GM12873 (cell line): ENCODE measurements at regions not wholly inside any gene's neighbourhood (a gene's known extent, or its start where the extent isn't known, plus 50 kb on each side); places are given as distances from the start of the nearest gene placed in this dataset.

Source experiments
- TF ChIP-seq, protein P1 (sequence below): IDR thresholded peaks from 2 replicates; pipeline ENCODE4 v1.5.1; 2012; ENCODE audit warnings: low read depth, mild to moderate bottlenecking, moderate library complexity, low read length, control low read depth; ENCODE audit not compliant: insufficient read depth; ENCODE audit errors: missing control alignments

DNA sequence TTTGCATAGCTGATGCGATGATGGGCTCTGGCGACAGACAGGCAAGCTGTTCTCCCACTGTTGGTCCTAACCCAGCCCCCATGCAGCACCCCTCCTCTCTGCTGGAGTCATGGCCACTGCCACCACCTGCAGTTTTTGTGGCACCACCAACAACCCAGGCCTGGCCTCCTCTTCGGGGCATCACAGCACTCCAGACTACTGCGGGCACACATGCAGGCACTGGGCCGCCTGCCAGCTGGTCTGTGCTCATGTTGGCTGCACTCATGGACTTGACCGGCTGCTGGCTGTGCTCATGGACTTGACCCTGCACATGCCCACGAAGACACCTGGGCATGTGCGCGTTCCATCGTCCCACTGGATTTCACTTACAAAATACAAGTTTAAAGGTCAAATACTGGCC, 130.9 kb upstream of the TMEM108 start:
- TF ChIP-seq, protein P1, sequence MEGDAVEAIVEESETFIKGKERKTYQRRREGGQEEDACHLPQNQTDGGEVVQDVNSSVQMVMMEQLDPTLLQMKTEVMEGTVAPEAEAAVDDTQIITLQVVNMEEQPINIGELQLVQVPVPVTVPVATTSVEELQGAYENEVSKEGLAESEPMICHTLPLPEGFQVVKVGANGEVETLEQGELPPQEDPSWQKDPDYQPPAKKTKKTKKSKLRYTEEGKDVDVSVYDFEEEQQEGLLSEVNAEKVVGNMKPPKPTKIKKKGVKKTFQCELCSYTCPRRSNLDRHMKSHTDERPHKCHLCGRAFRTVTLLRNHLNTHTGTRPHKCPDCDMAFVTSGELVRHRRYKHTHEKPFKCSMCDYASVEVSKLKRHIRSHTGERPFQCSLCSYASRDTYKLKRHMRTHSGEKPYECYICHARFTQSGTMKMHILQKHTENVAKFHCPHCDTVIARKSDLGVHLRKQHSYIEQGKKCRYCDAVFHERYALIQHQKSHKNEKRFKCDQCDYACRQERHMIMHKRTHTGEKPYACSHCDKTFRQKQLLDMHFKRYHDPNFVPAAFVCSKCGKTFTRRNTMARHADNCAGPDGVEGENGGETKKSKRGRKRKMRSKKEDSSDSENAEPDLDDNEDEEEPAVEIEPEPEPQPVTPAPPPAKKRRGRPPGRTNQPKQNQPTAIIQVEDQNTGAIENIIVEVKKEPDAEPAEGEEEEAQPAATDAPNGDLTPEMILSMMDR, result no peak

DNA sequence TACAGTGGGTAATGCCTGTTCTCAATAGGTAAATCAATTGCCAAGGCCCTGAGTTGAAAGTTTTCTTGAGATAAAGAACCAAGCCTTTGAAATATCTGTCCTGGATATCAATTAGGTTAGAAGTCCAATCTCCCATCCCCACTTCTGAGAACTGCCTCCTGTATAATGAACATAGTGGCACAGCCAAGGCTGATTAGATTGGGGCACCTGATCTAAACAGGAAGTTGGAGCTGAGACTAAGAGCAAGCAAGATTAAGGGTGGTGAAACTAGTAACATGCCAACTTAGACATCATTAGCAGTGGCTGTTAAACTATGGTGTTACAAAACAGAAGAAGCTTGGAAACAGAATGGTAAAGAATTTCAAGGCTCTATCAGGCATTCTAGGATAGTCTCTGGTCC, 137.7 kb upstream of the TMEM108 start:
- TF ChIP-seq, protein P1, result no peak

DNA sequence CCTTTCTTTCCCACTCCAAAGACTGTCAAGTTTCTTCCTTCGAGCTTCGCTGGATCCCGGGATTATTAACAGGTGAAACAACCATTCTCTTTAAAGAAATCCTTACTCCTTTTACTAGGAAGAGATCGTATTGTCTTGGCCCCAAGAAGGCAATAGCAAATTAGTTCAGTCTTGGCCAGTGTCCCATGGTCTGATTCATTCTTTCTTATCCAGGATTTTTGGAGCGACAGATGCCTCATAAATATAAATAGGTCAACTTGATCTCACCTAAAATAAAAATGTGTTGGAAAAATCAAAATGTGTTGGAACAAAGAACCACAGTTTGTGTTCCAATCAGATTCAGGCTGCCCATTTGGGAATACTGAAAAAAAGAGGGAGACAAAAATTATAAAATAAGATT, 140.1 kb upstream of the TMEM108 start:
- TF ChIP-seq, protein P1, result no peak

DNA sequence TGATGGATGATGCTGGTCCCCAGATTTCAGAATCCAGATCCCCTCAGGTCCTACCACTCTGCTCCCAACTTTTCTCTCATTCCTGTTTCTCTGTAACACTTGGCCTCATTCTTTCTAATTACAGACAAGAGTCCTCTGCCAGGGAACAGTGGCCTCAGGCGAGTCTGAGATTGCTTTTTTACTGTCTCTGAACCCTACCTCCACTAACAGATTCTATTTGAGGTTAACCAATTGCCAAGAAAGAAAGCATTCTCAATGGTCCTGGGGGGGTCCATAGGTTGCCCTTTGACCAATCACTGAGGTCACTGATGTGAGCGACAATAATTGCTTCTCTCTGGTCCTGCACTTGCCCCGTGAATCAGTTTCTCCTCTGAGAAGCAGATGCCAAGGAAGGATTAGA, 145.2 kb upstream of the TMEM108 start:
- TF ChIP-seq, protein P1, result no peak

DNA sequence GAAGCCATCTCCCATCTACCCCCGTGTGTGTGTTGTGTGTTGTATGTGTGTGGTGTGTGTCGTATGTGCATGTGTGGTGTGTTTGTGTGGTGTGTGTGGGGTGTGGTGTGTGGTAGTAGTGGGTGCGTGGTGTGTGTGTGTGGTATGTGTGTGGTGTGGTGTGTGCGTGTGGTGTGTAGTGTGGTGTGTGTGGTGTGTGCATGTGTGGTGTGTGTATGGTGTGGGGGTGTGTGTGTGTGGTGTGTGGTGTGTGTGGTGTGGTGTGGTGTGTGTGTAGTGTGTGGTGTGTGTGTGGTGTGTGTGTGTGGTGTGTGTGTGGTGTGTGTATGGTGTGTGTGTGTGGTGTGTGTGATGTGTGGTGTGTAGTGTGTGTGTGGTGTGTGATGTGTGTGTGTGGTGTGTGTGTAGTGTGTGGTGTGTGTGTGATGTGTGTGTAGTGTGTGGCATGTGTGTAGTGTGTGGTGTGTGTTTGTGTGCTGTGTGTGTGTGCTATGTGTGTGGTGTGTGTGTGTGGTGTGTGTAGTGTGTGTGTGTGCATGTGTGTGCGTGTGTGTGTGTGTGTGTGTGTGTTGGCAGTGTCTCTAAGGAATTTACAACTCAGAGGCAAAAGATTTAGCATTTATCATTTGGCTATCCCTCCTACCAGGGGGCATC, 156.3 kb upstream of the TMEM108 start:
- TF ChIP-seq, protein P1, result no peak

DNA sequence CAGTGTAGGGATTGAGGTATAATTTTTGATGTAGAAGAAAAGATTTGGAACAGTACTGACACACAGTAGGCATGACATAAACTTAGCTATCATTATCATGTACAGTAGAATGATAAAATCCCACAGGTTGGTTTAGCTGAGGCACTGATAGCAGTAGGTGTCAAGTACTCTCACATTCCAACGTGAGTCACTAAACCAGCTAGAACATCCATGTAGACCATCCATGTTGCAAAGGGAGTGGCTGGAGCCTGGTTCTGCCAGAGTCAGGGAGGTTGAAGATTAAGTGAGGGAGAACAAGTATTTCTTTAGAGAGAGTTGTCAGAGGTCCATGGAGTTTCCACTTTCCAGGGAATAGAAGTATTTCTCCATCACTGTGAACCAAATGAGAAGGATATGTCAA, 157.2 kb upstream of the TMEM108 start:
- TF ChIP-seq, protein P1, result no peak

DNA sequence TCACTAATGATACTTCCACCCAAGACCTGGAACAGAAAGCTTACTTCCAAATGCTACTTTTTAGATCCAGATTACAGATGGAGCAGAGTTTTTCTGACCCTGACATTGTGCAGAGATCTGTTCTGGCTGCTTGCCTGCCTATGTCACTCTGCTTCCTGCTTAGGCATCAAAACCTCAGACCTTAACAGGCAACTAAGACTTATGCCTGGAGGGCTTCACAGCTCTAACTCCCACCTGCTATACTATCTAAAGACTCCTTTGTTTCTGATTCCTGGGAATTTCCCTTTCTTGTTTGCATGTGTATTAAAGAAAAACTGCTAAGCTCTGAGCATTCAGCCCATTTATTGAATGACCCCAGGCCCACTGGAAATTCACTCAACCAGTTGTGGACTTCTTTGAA, 157.4 kb upstream of the NPHP3 start:
- TF ChIP-seq, protein P1, result no peak
